GM23338 (cell line): ENCODE measurements at regions not wholly inside any gene's neighbourhood (a gene's known extent, or its start where the extent isn't known, plus 50 kb on each side); places are given as distances from the start of the nearest gene placed in this dataset.
"Not testable (repeated sequence)": the region's sequence is repeated elsewhere in the genome, so short reads cannot be mapped to it uniquely, and the experiment has no call there.

Source experiments
- ATAC-seq: fragments of 200-7000 bp; cut with Tn5 transposase; 3 replicates; pipeline ENCODE4 v1.9.1; 2020
- DNase-seq: peaks from one replicate; pipeline ENCODE4 v3.0.0-alpha.2; 2015; ENCODE audit warnings: low spot score
- H2AFZ ChIP-seq: fragments of 200-600 bp; sonication (generic); 2 replicates; pipeline ENCODE4 v1.8.0; 2016; ENCODE audit warnings: antibody characterized with exemption, mild to moderate bottlenecking, moderate library complexity
- H3F3A ChIP-seq: fragments of 200-600 bp; sonication (generic); replicated peaks from 2 replicates; pipeline ENCODE4 v1.8.0; 2017; ENCODE audit warnings: antibody characterized with exemption, mixed run types, low read depth
- H3K27ac ChIP-seq: fragments of 200-600 bp; sonication (generic); 2 replicates; pipeline ENCODE4 v1.6.1; 2016; ENCODE audit warnings: low read depth
- H3K27me3 ChIP-seq: fragments of 200-600 bp; sonication (generic); 2 replicates; pipeline ENCODE4 v1.8.0; 2016; ENCODE audit warnings: mild to moderate bottlenecking, mixed run types, moderate library complexity; ENCODE audit not compliant: insufficient read depth
- H3K36me3 ChIP-seq: fragments of 200-600 bp; sonication (generic); 2 replicates; pipeline ENCODE4 v1.8.0; 2016; ENCODE audit warnings: mild to moderate bottlenecking; ENCODE audit not compliant: insufficient read depth
- H3K4me1 ChIP-seq: fragments of 200-600 bp; sonication (generic); 2 replicates; pipeline ENCODE4 v1.8.0; 2016; ENCODE audit warnings: mild to moderate bottlenecking, moderate library complexity; ENCODE audit not compliant: insufficient read depth
- H3K4me2 ChIP-seq: fragments of 200-600 bp; sonication (generic); 2 replicates; pipeline ENCODE4 v1.7.1; 2017; ENCODE audit warnings: mixed run types
- H3K4me3 ChIP-seq: fragments of 200-600 bp; sonication (generic); 2 replicates; pipeline ENCODE4 v1.6.1; 2016; ENCODE audit warnings: mixed run types
- H3K79me2 ChIP-seq: fragments of 200-600 bp; sonication (generic); replicated peaks from 2 replicates; pipeline ENCODE4 v1.8.0; 2017; ENCODE audit warnings: mild to moderate bottlenecking; ENCODE audit not compliant: insufficient read depth
- H3K9me2 ChIP-seq: fragments of 200-600 bp; sonication (generic); 2 replicates; pipeline ENCODE4 v1.8.0; 2017; ENCODE audit not compliant: insufficient read depth
- H4K20me1 ChIP-seq: fragments of 200-600 bp; sonication (generic); replicated peaks from 2 replicates; pipeline ENCODE4 v1.8.0; 2017; ENCODE audit warnings: mild to moderate bottlenecking; ENCODE audit not compliant: insufficient read depth
- H3K27ac Mint-ChIP-seq: 2 replicates; pipeline ENCODE4 v1.8.0; 2020; ENCODE audit warnings: inconsistent platforms, mild to moderate bottlenecking, moderate library complexity, mixed read lengths
- H3K27me3 Mint-ChIP-seq: 3 replicates; pipeline ENCODE4 v1.8.0; 2022; ENCODE audit warnings: low read depth, mild to moderate bottlenecking, moderate library complexity, mixed read lengths, inconsistent platforms; ENCODE audit not compliant: insufficient read depth, poor library complexity
- H3K36me3 Mint-ChIP-seq: 3 replicates; pipeline ENCODE4 v1.8.0; 2021; ENCODE audit warnings: low read depth, mild to moderate bottlenecking, inconsistent platforms, moderate library complexity, mixed read lengths
- H3K4me1 Mint-ChIP-seq: 3 replicates; pipeline ENCODE4 v1.8.0; 2020; ENCODE audit warnings: mild to moderate bottlenecking, inconsistent platforms, mixed read lengths
- H3K4me3 Mint-ChIP-seq: 3 replicates; pipeline ENCODE4 v1.8.0; 2021; ENCODE audit warnings: moderate library complexity, mild to moderate bottlenecking, inconsistent platforms, mixed read lengths
- H3K9me3 Mint-ChIP-seq: 3 replicates; pipeline ENCODE4 v1.8.0; 2020; ENCODE audit warnings: moderate library complexity, mild to moderate bottlenecking, inconsistent platforms, mixed read lengths
- EZH2 ChIP-seq: fragments of 200-600 bp; sonication (generic); IDR thresholded peaks from one replicate; pipeline ENCODE4 v1.8.0; 2017; ENCODE audit warnings: antibody characterized with exemption, mild to moderate bottlenecking, low read depth; ENCODE audit not compliant: unreplicated experiment
- EZH2phosphoT487 ChIP-seq: fragments of 200-600 bp; sonication (generic); IDR thresholded peaks from one replicate; pipeline ENCODE4 v1.8.1; 2018; ENCODE audit warnings: antibody characterized with exemption; ENCODE audit not compliant: unreplicated experiment
- POLR2AphosphoS5 ChIP-seq: IDR thresholded peaks from 2 replicates; pipeline ENCODE4 v1.6.1; 2016; ENCODE audit warnings: antibody characterized with exemption, low read depth
- REST ChIP-seq: IDR thresholded peaks from one replicate; pipeline ENCODE4 v1.6.1; 2018; ENCODE audit warnings: antibody characterized with exemption; ENCODE audit not compliant: unreplicated experiment
- ZNF462 ChIP-seq: fragments of 250-450 bp; sonication (Bioruptor Pico); IDR thresholded peaks from 2 replicates; pipeline ENCODE4 v1.5.0; 2020; ENCODE audit warnings: mild to moderate bottlenecking, moderate library complexity

GRCh38 chr10:90096196-90096595 lies 394.8 kb downstream of the KIF20B start (continued):
- TF ChIP-seq ZNF462 (CRISPR knock-in tag) = no peak
- TF ChIP-seq POLR2AphosphoS5 = no peak
- no peak for TF ChIP-seq EZH2phosphoT487
- no peak for TF ChIP-seq REST
- TF ChIP-seq EZH2 = no peak

- not testable (repeated sequence) for H3K27ac ChIP-seq, H3K36me3 Mint-ChIP-seq, H2AFZ ChIP-seq, H3K27me3 ChIP-seq, ATAC-seq, DNase-seq, H3K79me2 ChIP-seq, H3K27me3 Mint-ChIP-seq, H3F3A ChIP-seq, H3K27ac Mint-ChIP-seq, H3K36me3 ChIP-seq, H3K4me3 ChIP-seq, H3K4me1 ChIP-seq, H3K4me3 Mint-ChIP-seq, H4K20me1 ChIP-seq, H3K4me2 ChIP-seq, H3K9me2 ChIP-seq, H3K4me1 Mint-ChIP-seq, H3K9me3 Mint-ChIP-seq
These were observed 406.2 kb downstream of the KIF20B start for GRCh38 chr10:90107581-90107980.
